ENCODE measurements at regions not wholly inside any gene's neighbourhood (a gene's known extent, or its start where the extent isn't known, plus 50 kb on each side); places are given as distances from the start of the nearest gene placed in this dataset.

DNA sequence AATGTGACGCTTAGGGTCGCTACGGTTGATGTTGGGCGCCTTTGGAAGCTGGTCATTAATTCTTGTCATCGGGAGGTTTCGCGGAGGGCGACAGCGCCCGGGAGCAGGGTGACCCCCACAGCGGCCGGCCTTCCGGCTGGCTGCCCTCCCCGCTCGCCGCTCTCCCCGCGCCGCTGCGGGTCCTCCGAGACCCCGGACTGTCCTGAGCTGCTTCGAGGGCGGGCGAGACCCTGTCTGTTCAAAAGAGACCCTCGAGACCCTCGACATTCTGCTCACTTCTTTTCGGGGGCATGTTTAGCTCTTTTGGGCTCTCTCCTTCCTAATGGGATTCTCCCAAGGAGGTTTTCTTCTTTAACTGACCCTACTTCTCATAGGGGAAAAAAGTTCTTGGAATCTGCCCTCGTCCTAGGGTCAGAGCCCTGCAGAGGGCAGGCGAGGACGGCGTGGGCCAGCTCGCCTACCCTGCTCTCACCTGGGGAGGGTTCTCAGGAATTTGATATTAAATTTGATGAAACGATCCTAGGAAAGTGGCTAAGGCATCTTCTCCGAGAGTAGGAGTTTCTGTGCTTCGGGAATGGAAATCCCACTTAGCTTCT, 257.0 kb downstream of the OTUD1 start (continued):
- TF ChIP-seq ZBTB6 (tag by site-specific recombination; IDR thresholded peaks at IDR 0.05) (no peak), ZNF747 (tag by site-specific recombination; IDR thresholded peaks at IDR 0.05) (no peak), ZSCAN16 (tag by site-specific recombination; IDR thresholded peaks at IDR 0.05) (no peak), REPIN1 (tag by site-specific recombination; IDR thresholded peaks at IDR 0.05; ENCODE audit: low read depth) (no peak), ZNF324 (tag by site-specific recombination; IDR thresholded peaks at IDR 0.05) (no peak), ZNF239 (tag by site-specific recombination; IDR thresholded peaks at IDR 0.05) (no peak), ZSCAN30 (tag by site-specific recombination; IDR thresholded peaks at IDR 0.05) (no peak), ZNF585B (tag by site-specific recombination; IDR thresholded peaks at IDR 0.05) (no peak), HOXD13 (CRISPR knock-in tag; IDR thresholded peaks at IDR 0.05; ENCODE audit: borderline replicate concordance) (no peak), ZNF23 (tag by site-specific recombination; IDR thresholded peaks at IDR 0.05; ENCODE audit: borderline replicate concordance) (no peak)

GRCh38 chr10:23696476-23696875, 257.6 kb downstream of the OTUD1 start:
- Histone ChIP-seq H3K36me3 (ENCODE audit: control insufficient read depth in 2 of 2, insufficient read depth in 1 of 2, low read length in 2 of 2) (no peaks in the 10 kb centered on the region), H3K9me3 (ENCODE audit: control insufficient read depth, insufficient read depth, low read depth, low read length) (no peaks in the 10 kb centered on the region), H3K27ac (ENCODE audit: extremely low read depth, low read depth, low read length) (no peak overlapping the region), H3K4me1 (ENCODE audit: control insufficient read depth, insufficient read depth, low read length) (0 out of 2 replicates have a peak, but pooled peaks cover 2% of the 10 kb centered on the region), H3K4me3 (ENCODE audit: low read depth, low read length) (no peak overlapping the region)
- TF ChIP-seq ZNF23 (tag by site-specific recombination; IDR thresholded peaks at IDR 0.05; ENCODE audit: borderline replicate concordance) (no peak), ZNF404 (tag by site-specific recombination; IDR thresholded peaks at IDR 0.05) (no peak), ZNF585B (tag by site-specific recombination; IDR thresholded peaks at IDR 0.05) (no peak), ZNF571 (tag by site-specific recombination; IDR thresholded peaks at IDR 0.05) (no peak), ZNF664 (tag by site-specific recombination; IDR thresholded peaks at IDR 0.05) (no peak), ZNF624 (tag by site-specific recombination; IDR thresholded peaks at IDR 0.05) (no peak)
- ChIA-PET POLR2A (no interaction called here), CTCF (no interaction called here)

- no peak overlapping the region for H3K4me3 ChIP-seq (ENCODE audit: low read depth, low read length)
- H3K27ac ChIP-seq (ENCODE audit: extremely low read depth, low read depth, low read length): no peak overlapping the region
- no peaks in the 10 kb centered on the region for H3K4me1 ChIP-seq (ENCODE audit: control insufficient read depth, insufficient read depth, low read length)
- no peaks in the 10 kb centered on the region for H3K36me3 ChIP-seq (ENCODE audit: control insufficient read depth in 2 of 2, insufficient read depth in 1 of 2, low read length in 2 of 2)
- H3K9me3 ChIP-seq (ENCODE audit: control insufficient read depth, insufficient read depth, low read depth, low read length): no peaks in the 10 kb centered on the region
- ChIA-PET CTCF (interaction anchor here (0.6 to 3.3 kb wide), 7 partner anchors 9 to 547 kb away, joined by 3 to 13 read pairs (median 3); no protein-coding TSS in a partner anchor), POLR2A (no interaction called here)
- peak; percentile 66 for TF ChIP-seq CTCF (tag by site-specific recombination; IDR thresholded peaks at IDR 0.05)
- TF ChIP-seq ZNF76 (tag by site-specific recombination; IDR thresholded peaks at IDR 0.05; ENCODE audit: borderline replicate concordance, low read depth): peak; percentile 24; the same call in 1 of the 2 replicates
- TF ChIP-seq, protein P1, sequence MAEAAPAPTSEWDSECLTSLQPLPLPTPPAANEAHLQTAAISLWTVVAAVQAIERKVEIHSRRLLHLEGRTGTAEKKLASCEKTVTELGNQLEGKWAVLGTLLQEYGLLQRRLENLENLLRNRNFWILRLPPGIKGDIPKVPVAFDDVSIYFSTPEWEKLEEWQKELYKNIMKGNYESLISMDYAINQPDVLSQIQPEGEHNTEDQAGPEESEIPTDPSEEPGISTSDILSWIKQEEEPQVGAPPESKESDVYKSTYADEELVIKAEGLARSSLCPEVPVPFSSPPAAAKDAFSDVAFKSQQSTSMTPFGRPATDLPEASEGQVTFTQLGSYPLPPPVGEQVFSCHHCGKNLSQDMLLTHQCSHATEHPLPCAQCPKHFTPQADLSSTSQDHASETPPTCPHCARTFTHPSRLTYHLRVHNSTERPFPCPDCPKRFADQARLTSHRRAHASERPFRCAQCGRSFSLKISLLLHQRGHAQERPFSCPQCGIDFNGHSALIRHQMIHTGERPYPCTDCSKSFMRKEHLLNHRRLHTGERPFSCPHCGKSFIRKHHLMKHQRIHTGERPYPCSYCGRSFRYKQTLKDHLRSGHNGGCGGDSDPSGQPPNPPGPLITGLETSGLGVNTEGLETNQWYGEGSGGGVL (tag by site-specific recombination; IDR thresholded peaks at IDR 0.05): no peak
- TF ChIP-seq GLIS1 (tag by site-specific recombination; IDR thresholded peaks at IDR 0.05): peak; percentile 60
- 0 out of 2 replicates have a peak, but pooled peaks have one; percentile 33 for TF ChIP-seq ZNF362 (tag by site-specific recombination; IDR thresholded peaks at IDR 0.05)
- TF ChIP-seq ZNF248 (tag by site-specific recombination; IDR thresholded peaks at IDR 0.05): no peak
- no peak for TF ChIP-seq GFI1B (tag by site-specific recombination; IDR thresholded peaks at IDR 0.05)
- TF ChIP-seq ZNF654 (tag by site-specific recombination; IDR thresholded peaks at IDR 0.05; ENCODE audit: low read depth): peak; percentile 85
Observed at GRCh38 chr10:23702977-23703414, 264.1 kb downstream of the OTUD1 start.

All from HEK293 (cell line).